ENCODE measurements at regions not wholly inside any gene's neighbourhood (a gene's known extent, or its start where the extent isn't known, plus 50 kb on each side); places are given as distances from the start of the nearest gene placed in this dataset.
A peak's percentile ranks its signal among the peaks of the same experiment; 100 is the strongest.

GRCh38 chr4:175560604-175561003, 251.5 kb downstream of the GPM6A start:
- DNase-seq = peak; percentile 63

GRCh38 chr4:175561696-175562095, 250.4 kb downstream of the GPM6A start:
- DNase-seq = no peak

DNA sequence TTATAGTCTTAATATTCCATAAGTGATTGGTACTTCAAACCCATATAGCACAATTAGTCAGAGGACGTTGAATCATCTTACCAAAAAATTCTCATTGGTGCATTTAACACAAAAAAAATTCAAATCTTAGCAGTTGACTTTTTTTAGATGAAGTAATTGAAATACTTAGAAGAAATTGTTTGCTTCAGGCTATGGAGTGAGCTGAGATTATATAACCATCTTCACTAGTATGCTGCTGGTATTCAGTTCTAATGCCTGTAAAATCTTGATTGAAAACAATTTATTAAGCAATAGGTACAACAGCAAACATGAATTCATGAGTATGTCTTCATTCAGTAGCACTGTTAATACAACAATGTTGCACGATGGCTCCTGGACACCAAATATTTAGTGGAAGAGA, 250.0 kb downstream of the GPM6A start:
- DNase-seq = no peak

DNA sequence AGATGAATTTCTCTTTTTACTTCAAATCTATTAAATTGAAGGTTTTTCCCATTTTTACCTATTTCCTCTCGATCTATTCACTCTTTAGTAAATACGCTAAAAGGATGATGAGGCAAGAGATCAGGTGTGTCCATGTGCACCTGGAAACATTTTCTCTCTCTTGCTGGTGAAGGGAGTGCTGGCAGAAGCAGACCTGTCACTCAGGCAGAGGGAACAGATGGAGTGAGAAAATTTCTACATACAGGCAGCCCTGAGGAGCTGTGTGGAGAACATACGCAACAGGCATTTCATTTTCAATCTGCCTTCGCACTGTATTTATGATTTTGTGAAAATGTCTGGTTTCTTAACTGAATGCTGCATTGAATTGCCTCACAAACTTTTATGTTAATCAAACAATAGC, 249.5 kb downstream of the GPM6A start:
- DNase-seq = no peak

Data from NCI-H1105 treated with DMSO at 0.1 percent for 48 hours (cell line).